Heart left ventricle (tissue), 16 donors: ENCODE measurements at regions not wholly inside any gene's neighbourhood (a gene's known extent, or its start where the extent isn't known, plus 50 kb on each side); places are given as distances from the start of the nearest gene placed in this dataset.
"Not testable (repeated sequence)": the region's sequence is repeated elsewhere in the genome, so short reads cannot be mapped to it uniquely, and the experiment has no call there.

Experiments
- ATAC-seq, 4 donors: fragments of 200-7000 bp; cut with Tn5 transposase; one replicate each; pipeline ENCODE4 v1.9.1; 2020 to 2022; ENCODE audit warnings: moderate library complexity in 4 of 4, mild to moderate bottlenecking in 3 of 4, moderate number of reproducible peaks in 1 of 4
- DNase-seq, 5 donors: peaks; one replicate each; pipeline ENCODE4 v3.0.0-alpha.2; 2020
- H3K27ac ChIP-seq, 12 donors: fragments of 200-600 bp; sonication (generic) in 4 of 12; one replicate each; pipeline versions ENCODE4 v1.5.0 to v1.8.0; 2016 to 2022; ENCODE audit warnings: mild to moderate bottlenecking in 2 of 12
- H3K27me3 ChIP-seq, 9 donors: fragments of 200-600 bp; sonication (generic) in 2 of 9; one replicate each; pipeline versions ENCODE4 v1.5.1 to v1.8.0; 2016 to 2022; ENCODE audit warnings: mild to moderate bottlenecking in 3 of 9
- H3K36me3 ChIP-seq, 9 donors: fragments of 200-600 bp; sonication (generic) in 2 of 9; one replicate each; pipeline versions ENCODE4 v1.5.0 to v1.8.0; 2018 to 2022; ENCODE audit warnings: mild to moderate bottlenecking in 2 of 9
- H3K4me1 ChIP-seq, 12 donors: fragments of 200-600 bp; sonication (generic) in 4 of 12; one replicate each; pipeline versions ENCODE4 v1.5.0 to v1.8.0; 2016 to 2022; ENCODE audit warnings: mild to moderate bottlenecking in 3 of 12
- H3K4me3 ChIP-seq, 12 donors: fragments of 200-600 bp; sonication (generic) in 4 of 12; one replicate each; pipeline versions ENCODE4 v1.5.0 to v1.8.0; 2017 to 2022; ENCODE audit warnings: mild to moderate bottlenecking in 9 of 12, moderate library complexity in 4 of 12
- H3K9me3 ChIP-seq, 12 donors: fragments of 200-600 bp; sonication (generic) in 4 of 12; one replicate each; pipeline versions ENCODE4 v1.5.0 to v1.8.0; 2016 to 2022; ENCODE audit warnings: mild to moderate bottlenecking in 1 of 12
- CTCF ChIP-seq, 12 donors: fragments of 200-600 bp; sonication (generic) in 4 of 12; IDR thresholded peaks; one replicate each; pipeline versions ENCODE4 v1.5.0 to v1.8.0; 2018 to 2022; ENCODE audit warnings: antibody characterized with exemption in 12 of 12, mild to moderate bottlenecking in 5 of 12
- POLR2A ChIP-seq, 2 donors: fragments of 450-650 bp; IDR thresholded peaks; one replicate each; pipeline ENCODE4 v1.6.1; 2017; ENCODE audit warnings: antibody characterized with exemption in 2 of 2, mild to moderate bottlenecking in 2 of 2, moderate library complexity in 2 of 2
- WGBS, 4 donors: extraction: QIAGEN DNeasy Blood & Tissue Kit in 2 of 4; methylation state at CpG; one replicate each; pipeline versions ENCODE4 v1.1.5 to v1.1.7; 2013 to 2018; 5-methylcytosine and 5-hydroxymethylcytosine counted together
- intact Hi-C, 10 donors: fragments of 100-400 bp; cut with DNase I; formaldehyde crosslinking; loops; one replicate each; pipeline versions ENCODE4 v1.11.1 to v1.14.2; 2022
- donor health status: ischemic (EF 13 %, LVEDD 7.1; RV severe dilation, severe dysfunction).
- donor health status: healthy with polysubstance abuse.
- donor health status: DM: no; HTN: yes; CAD: no.
- donor health status: DM: no; HTN: no; CAD: no.
- donor health status: ischemic (EF 25% LVEDD 6.9; RV normal size, moderate dysfunction).
- donor health status: ischemic (EF 25% LVEDD 5.7; RV mildly dilated, moderate dysfunction).
- donor health status: healthy.
- donor health status: DM: yes; HTN: yes; CAD: no.
- donor health status: ischemic (EF 35%, LVEDD 5.7; RV mildly dilated, moderate dysfunction).
- donor health status: nonischemic (EF 11% LVEDD 7.7; RV severe dilation, severe dysfunction).
- donor health status: DM: yes; HTN: yes; CAD: no.
- donor health status: PGD.
- donor health status: ischemic (EF 29% LVEDD 5.4; RV normal size, mild dysfunction).
- donor health status: nonischemic (EF 23%, LVEDD 6.1; RV moderate dilation, normal function).

DNA sequence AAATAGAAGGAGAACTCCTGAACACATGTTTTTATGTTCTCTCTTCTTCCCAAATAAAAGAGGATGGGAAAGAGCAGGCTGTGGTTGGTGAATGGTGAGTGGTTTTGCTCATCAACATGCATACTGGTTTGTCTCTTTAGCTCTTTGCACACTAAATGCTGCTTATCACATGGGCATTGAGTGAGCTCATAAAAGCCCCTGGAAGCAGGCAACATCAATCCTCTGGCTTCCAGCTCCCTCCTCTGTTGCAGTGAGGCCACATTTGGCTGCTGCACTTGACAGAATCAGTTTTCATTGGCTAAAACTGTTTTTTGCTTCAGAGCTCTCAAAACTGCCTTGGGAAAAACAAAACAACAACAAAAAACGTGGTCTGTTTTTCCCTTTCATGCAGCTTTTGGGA lies 1308.2 kb upstream of the NRXN1 start:
- no peaks in the 10 kb centered on the region for H3K36me3 ChIP-seq
- no peak for ATAC-seq
- H3K9me3 ChIP-seq, result no peaks in the 10 kb centered on the region
- 20 to 46% (median 29%) methylated on average over 1 of the region's 1 CpG for WGBS, 4 donors
- no peak overlapping the region for H3K27ac ChIP-seq
- no peak overlapping the region for H3K4me3 ChIP-seq
- intact Hi-C loops, result no loop called here
- no peaks in the 10 kb centered on the region for H3K4me1 ChIP-seq
- H3K27me3 ChIP-seq, result no peaks in the 10 kb centered on the region
- DNase-seq, result no peak
- TF ChIP-seq POLR2A (IDR thresholded peaks at IDR 0.05) (no peak), CTCF (IDR thresholded peaks at IDR 0.05) (no peak)

DNA sequence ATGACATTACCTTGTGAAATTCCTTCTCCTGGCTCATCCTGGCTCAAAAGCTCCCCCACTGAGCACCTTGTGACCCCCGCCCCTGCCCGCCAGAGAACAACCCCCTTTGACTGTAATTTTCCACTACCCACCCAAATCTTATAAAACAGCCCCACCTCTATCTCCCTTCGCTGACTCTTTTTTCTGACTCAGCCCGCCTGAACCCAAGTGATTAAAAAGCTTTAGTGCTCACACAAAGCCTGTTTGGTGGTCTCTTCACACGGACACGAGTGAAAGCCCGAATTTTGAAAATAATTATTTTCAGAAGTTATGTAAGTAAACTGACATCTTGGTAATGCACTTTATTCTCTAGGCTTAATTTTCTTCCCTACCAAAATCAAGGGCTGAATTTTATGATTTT lies 1305.9 kb upstream of the NRXN1 start:
- WGBS, 4 donors, result 77 to 86% (median 84%) methylated on average over 7 of the region's 7 CpGs
- intact Hi-C loops, H3K4me3 ChIP-seq, H3K27me3 ChIP-seq, H3K27ac ChIP-seq, H3K4me1 ChIP-seq, H3K36me3 ChIP-seq, ATAC-seq, H3K9me3 ChIP-seq, DNase-seq: not testable (repeated sequence)

DNA sequence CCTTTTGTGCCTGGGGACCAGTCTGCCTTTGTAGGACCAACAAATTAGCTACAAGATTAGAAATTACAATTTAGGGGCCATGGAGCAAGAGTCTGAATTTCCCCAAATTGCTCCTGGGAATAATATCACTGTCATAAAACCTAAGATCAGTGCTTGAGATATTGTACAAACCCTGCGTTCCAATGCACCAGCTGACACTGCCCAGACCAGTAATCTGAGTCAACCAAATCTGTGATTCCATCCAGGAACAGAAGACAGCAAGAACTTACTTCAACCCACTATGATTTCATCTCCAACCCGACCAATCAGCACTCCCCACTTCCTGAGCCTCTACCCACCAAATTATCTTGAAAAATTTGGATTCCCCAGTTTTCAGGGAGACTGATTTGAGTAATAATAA lies 1305.0 kb upstream of the NRXN1 start:
- Histone ChIP-seq H3K4me1 (no peaks in the 10 kb centered on the region), H3K27me3 (no peaks in the 10 kb centered on the region), H3K27ac (no peak overlapping the region), H3K36me3 (no peaks in the 10 kb centered on the region), H3K4me3 (no peak overlapping the region), H3K9me3 (no peaks in the 10 kb centered on the region)
- no peak for TF ChIP-seq POLR2A (IDR thresholded peaks at IDR 0.05)
- WGBS, 4 donors, result 55 to 74% (median 63%) methylated on average over 2 of the region's 2 CpGs
- intact Hi-C loops, result no loop called here
- DNase-seq, result no peak
- no peak for ATAC-seq

- no peak for DNase-seq
- intact Hi-C loops, result no loop called here
- Histone ChIP-seq H3K36me3 (no peaks in the 10 kb centered on the region), H3K27me3 (no peaks in the 10 kb centered on the region), H3K27ac (no peak overlapping the region), H3K4me3 (no peak overlapping the region), H3K9me3 (peaks cover 0 to 3% (median 0%) of the 10 kb centered on the region in 12 donors), H3K4me1 (no peaks in the 10 kb centered on the region)
- TF ChIP-seq CTCF (IDR thresholded peaks at IDR 0.05) (no peak), POLR2A (IDR thresholded peaks at IDR 0.05) (no peak)
- ATAC-seq, result no peak
- WGBS, 4 donors, result 38 to 65% (median 50%) methylated on average over 1 of the region's 1 CpG
These were observed 1303.8 kb upstream of the NRXN1 start for GRCh38 chr2:52335727-52336126.

DNA sequence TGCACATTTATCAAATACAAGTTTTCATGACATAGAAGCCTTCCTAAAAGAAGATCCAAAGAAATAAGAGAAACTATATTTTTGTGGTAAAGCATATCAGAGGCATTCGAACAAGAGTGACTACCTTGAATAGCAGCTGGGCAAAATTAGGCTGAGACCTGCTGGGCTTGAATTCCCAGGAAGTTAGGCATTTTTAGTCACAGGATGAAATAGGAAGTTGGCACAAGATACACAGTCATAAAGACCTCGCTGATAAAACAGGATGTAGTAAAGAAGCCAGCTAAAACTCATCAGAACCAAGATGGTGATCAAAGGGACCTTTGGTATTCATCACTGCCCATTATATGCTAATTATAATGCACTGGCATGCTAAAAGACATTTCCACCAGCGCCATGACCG lies 1302.3 kb upstream of the NRXN1 start:
- no peaks in the 10 kb centered on the region for H3K36me3 ChIP-seq
- ATAC-seq (no peak), DNase-seq (no peak)
- TF ChIP-seq CTCF (IDR thresholded peaks at IDR 0.05) (no peak), POLR2A (IDR thresholded peaks at IDR 0.05) (no peak)
- 76 to 83% (median 79%) methylated on average over 4 of the region's 4 CpGs for WGBS, 4 donors
- no peak overlapping the region for H3K4me3 ChIP-seq
- H3K9me3 ChIP-seq, result peaks cover 0 to 10% (median 0%) of the 10 kb centered on the region in 12 donors
- H3K27me3 ChIP-seq, result no peaks in the 10 kb centered on the region
- H3K4me1 ChIP-seq, result no peaks in the 10 kb centered on the region
- intact Hi-C loops, result no loop called here
- no peak overlapping the region for H3K27ac ChIP-seq
